HepG2 (cell line): ENCODE measurements at regions not wholly inside any gene's neighbourhood (a gene's known extent, or its start where the extent isn't known, plus 50 kb on each side); places are given as distances from the start of the nearest gene placed in this dataset.

Experiments
- CREB1 ChIP-seq, 2 experiments: fragments of 450-650 bp in 1 of 2; IDR thresholded peaks; 2 replicates each; pipeline ENCODE4 v1.6.1; 2016 to 2017; ENCODE audit warnings: control low read depth in 1 of 2, mild to moderate bottlenecking in 1 of 2, missing compliant biosample characterization in 1 of 2, missing genetic modification characterization in 1 of 2
- ELF3 ChIP-seq: IDR thresholded peaks from 2 replicates; pipeline ENCODE4 v1.6.1; 2016; ENCODE audit warnings: missing genetic modification reagents, missing compliant biosample characterization
- FOXM1 ChIP-seq: sonication (generic); formaldehyde crosslinking; IDR thresholded peaks from 2 replicates; pipeline ENCODE4 v1.5.0; 2020; ENCODE audit warnings: missing genetic modification reagents
- HOXA7 ChIP-seq: sonication (generic); formaldehyde crosslinking; IDR thresholded peaks from 2 replicates; pipeline ENCODE4 v1.8.1; 2022; ENCODE audit warnings: mild to moderate bottlenecking, missing genetic modification reagents, moderate library complexity
- JUN ChIP-seq: sonication (generic); formaldehyde crosslinking; IDR thresholded peaks from 2 replicates; pipeline ENCODE4 v1.4.0; 2020; ENCODE audit warnings: mild to moderate bottlenecking, missing genetic modification reagents
- RELA ChIP-seq: sonication (generic); formaldehyde crosslinking; IDR thresholded peaks from 2 replicates; pipeline ENCODE4 v1.4.0; 2020; ENCODE audit warnings: missing genetic modification reagents
- TOE1 ChIP-seq: sonication (generic); formaldehyde crosslinking; IDR thresholded peaks from 2 replicates; pipeline ENCODE4 v1.4.0; 2020; ENCODE audit warnings: mild to moderate bottlenecking, missing genetic modification reagents
- ZNF530 ChIP-seq: sonication (generic); formaldehyde crosslinking; IDR thresholded peaks from 2 replicates; pipeline ENCODE4 v1.5.0; 2020; ENCODE audit warnings: low read depth, mild to moderate bottlenecking, missing genetic modification reagents
- TF ChIP-seq, protein P1 (sequence below): sonication (generic); formaldehyde crosslinking; IDR thresholded peaks from 2 replicates; pipeline ENCODE4 v1.5.0; 2020; ENCODE audit warnings: missing genetic modification reagents
- TF ChIP-seq, protein P2 (sequence below): sonication (generic); formaldehyde crosslinking; IDR thresholded peaks from 2 replicates; pipeline ENCODE4 v1.5.1; 2020; ENCODE audit warnings: missing genetic modification reagents, mild to moderate bottlenecking, borderline replicate concordance
- TF ChIP-seq, protein P3 (sequence below): sonication (generic); formaldehyde crosslinking; IDR thresholded peaks from 2 replicates; pipeline ENCODE4 v1.5.0; 2020; ENCODE audit warnings: mild to moderate bottlenecking, missing genetic modification reagents, moderate library complexity
- TF ChIP-seq, protein P4 (sequence below): sonication (generic); formaldehyde crosslinking; IDR thresholded peaks from 2 replicates; pipeline ENCODE4 v1.4.0; 2020; ENCODE audit warnings: mild to moderate bottlenecking, missing genetic modification reagents, borderline replicate concordance

DNA sequence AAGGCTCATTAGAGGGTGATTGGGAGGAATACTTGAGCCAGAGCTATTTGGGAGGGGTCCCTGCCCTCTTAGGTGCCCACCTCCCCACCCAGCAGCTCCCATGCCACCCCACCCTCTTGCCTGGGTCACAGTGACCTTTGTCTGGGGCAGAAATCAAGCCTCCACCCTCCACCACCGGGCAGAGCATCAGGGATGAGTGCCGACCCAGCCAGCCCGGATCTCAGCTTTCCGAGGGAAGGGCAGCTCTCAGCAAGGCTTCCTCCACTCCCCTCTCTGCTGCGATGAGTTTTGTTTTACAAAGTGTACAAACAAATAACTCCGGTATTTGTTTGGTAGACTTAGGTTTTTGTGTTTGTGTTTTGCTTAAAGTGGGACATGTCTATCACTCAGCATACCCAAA lies 136.7 kb upstream of the CST7 start:
- TF ChIP-seq JUN (CRISPR knock-in tag) (no peak), RELA (no peak), ELF3 (CRISPR knock-in tag) (no peak), ZNF530 (CRISPR knock-in tag) (no peak), CREB1 (IDR thresholded peaks at IDR 0.05) (no peak), CREB1 (CRISPR knock-in tag; IDR thresholded peaks at IDR 0.05) (no peak), HOXA7 (CRISPR knock-in tag) (no peak), TOE1 (CRISPR knock-in tag) (no peak), FOXM1 (no peak)
- TF ChIP-seq, protein P1, sequence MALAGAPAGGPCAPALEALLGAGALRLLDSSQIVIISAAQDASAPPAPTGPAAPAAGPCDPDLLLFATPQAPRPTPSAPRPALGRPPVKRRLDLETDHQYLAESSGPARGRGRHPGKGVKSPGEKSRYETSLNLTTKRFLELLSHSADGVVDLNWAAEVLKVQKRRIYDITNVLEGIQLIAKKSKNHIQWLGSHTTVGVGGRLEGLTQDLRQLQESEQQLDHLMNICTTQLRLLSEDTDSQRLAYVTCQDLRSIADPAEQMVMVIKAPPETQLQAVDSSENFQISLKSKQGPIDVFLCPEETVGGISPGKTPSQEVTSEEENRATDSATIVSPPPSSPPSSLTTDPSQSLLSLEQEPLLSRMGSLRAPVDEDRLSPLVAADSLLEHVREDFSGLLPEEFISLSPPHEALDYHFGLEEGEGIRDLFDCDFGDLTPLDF (CRISPR knock-in tag) = no peak
- TF ChIP-seq, protein P2, sequence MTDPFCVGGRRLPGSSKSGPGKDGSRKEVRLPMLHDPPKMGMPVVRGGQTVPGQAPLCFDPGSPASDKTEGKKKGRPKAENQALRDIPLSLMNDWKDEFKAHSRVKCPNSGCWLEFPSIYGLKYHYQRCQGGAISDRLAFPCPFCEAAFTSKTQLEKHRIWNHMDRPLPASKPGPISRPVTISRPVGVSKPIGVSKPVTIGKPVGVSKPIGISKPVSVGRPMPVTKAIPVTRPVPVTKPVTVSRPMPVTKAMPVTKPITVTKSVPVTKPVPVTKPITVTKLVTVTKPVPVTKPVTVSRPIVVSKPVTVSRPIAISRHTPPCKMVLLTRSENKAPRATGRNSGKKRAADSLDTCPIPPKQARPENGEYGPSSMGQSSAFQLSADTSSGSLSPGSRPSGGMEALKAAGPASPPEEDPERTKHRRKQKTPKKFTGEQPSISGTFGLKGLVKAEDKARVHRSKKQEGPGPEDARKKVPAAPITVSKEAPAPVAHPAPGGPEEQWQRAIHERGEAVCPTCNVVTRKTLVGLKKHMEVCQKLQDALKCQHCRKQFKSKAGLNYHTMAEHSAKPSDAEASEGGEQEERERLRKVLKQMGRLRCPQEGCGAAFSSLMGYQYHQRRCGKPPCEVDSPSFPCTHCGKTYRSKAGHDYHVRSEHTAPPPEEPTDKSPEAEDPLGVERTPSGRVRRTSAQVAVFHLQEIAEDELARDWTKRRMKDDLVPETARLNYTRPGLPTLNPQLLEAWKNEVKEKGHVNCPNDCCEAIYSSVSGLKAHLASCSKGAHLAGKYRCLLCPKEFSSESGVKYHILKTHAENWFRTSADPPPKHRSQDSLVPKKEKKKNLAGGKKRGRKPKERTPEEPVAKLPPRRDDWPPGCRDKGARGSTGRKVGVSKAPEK = no peak
- TF ChIP-seq, protein P3, sequence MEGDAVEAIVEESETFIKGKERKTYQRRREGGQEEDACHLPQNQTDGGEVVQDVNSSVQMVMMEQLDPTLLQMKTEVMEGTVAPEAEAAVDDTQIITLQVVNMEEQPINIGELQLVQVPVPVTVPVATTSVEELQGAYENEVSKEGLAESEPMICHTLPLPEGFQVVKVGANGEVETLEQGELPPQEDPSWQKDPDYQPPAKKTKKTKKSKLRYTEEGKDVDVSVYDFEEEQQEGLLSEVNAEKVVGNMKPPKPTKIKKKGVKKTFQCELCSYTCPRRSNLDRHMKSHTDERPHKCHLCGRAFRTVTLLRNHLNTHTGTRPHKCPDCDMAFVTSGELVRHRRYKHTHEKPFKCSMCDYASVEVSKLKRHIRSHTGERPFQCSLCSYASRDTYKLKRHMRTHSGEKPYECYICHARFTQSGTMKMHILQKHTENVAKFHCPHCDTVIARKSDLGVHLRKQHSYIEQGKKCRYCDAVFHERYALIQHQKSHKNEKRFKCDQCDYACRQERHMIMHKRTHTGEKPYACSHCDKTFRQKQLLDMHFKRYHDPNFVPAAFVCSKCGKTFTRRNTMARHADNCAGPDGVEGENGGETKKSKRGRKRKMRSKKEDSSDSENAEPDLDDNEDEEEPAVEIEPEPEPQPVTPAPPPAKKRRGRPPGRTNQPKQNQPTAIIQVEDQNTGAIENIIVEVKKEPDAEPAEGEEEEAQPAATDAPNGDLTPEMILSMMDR (CRISPR knock-in tag) = no peak
- TF ChIP-seq, protein P4, sequence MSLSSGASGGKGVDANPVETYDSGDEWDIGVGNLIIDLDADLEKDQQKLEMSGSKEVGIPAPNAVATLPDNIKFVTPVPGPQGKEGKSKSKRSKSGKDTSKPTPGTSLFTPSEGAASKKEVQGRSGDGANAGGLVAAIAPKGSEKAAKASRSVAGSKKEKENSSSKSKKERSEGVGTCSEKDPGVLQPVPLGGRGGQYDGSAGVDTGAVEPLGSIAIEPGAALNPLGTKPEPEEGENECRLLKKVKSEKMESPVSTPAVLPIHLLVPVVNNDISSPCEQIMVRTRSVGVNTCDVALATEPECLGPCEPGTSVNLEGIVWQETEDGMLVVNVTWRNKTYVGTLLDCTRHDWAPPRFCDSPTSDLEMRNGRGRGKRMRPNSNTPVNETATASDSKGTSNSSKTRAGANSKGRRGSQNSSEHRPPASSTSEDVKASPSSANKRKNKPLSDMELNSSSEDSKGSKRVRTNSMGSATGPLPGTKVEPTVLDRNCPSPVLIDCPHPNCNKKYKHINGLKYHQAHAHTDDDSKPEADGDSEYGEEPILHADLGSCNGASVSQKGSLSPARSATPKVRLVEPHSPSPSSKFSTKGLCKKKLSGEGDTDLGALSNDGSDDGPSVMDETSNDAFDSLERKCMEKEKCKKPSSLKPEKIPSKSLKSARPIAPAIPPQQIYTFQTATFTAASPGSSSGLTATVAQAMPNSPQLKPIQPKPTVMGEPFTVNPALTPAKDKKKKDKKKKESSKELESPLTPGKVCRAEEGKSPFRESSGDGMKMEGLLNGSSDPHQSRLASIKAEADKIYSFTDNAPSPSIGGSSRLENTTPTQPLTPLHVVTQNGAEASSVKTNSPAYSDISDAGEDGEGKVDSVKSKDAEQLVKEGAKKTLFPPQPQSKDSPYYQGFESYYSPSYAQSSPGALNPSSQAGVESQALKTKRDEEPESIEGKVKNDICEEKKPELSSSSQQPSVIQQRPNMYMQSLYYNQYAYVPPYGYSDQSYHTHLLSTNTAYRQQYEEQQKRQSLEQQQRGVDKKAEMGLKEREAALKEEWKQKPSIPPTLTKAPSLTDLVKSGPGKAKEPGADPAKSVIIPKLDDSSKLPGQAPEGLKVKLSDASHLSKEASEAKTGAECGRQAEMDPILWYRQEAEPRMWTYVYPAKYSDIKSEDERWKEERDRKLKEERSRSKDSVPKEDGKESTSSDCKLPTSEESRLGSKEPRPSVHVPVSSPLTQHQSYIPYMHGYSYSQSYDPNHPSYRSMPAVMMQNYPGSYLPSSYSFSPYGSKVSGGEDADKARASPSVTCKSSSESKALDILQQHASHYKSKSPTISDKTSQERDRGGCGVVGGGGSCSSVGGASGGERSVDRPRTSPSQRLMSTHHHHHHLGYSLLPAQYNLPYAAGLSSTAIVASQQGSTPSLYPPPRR = no peak
